Activated B cell treated with CpG ODN at 0.5 μM for 24 hours (primary cell): ENCODE measurements at regions not wholly inside any gene's neighbourhood (a gene's known extent, or its start where the extent isn't known, plus 50 kb on each side); places are given as distances from the start of the nearest gene placed in this dataset.

ENCODE experiments used
- ATAC-seq: fragments of 200-7000 bp; cut with Tn5 transposase; one replicate; pipeline ENCODE4 v1.10.0; 2021; ENCODE audit warnings: low read depth, mild to moderate bottlenecking, moderate library complexity
- CTCF ChIA-PET: fragments of 350-600 bp; sonication (Branson Sonifier 250); formaldehyde crosslinking; loops from one replicate; lab custom pipeline; 2021; ENCODE audit warnings: antibody characterized with exemption; lab: Charles Lee
- POLR2A ChIA-PET: fragments of 350-600 bp; sonication (Branson Sonifier 250); formaldehyde crosslinking; loops from one replicate; lab custom pipeline; 2021; ENCODE audit warnings: antibody characterized with exemption; lab: Charles Lee
- DNase-seq: peaks from one replicate; pipeline ENCODE4 v3.0.0; 2022
- H3K27ac Mint-ChIP-seq: one replicate; pipeline ENCODE4 v1.8.0; 2020; ENCODE audit warnings: mixed read lengths
- H3K27me3 Mint-ChIP-seq: one replicate; pipeline ENCODE4 v1.8.0; 2021; ENCODE audit warnings: mixed read lengths
- H3K36me3 Mint-ChIP-seq: one replicate; pipeline ENCODE4 v1.8.0; 2021; ENCODE audit warnings: low read depth, mixed read lengths
- H3K4me1 Mint-ChIP-seq: one replicate; pipeline ENCODE4 v1.8.0; 2021; ENCODE audit warnings: mixed read lengths
- H3K4me3 Mint-ChIP-seq: one replicate; pipeline ENCODE4 v1.8.0; 2020; ENCODE audit warnings: mild to moderate bottlenecking, mixed read lengths
- H3K9me3 Mint-ChIP-seq: one replicate; pipeline ENCODE4 v1.8.0; 2020; ENCODE audit warnings: mixed read lengths
- intact Hi-C: fragments of 100-400 bp; cut with micrococcal nuclease; formaldehyde crosslinking; loops from one replicate; pipeline ENCODE4 v1.15.1; 2024
- TF ChIP-seq, protein P1 (sequence below): fragments of 200-600 bp; IDR thresholded peaks from one replicate; pipeline ENCODE4 v1.8.0; 2022; ENCODE audit warnings: antibody characterized with exemption, mild to moderate bottlenecking

DNA sequence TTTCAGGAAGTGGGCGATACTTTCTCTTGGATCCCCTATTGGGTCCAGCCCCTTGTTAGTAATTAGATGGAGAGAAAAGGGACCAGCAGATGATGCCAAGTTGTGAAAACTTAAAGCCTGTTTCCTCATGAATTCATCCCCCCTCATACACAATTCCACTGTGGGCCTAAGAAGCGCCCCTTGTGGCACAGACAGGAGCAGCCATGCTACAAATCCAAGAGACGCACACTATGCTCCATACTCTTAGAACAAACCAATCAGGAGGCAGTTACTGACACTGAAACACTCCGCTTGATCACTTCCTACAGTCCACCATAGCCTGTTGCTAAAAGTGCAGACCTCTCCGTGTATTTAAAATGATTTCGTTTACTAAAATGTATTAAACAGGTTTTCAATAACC, 111.3 kb upstream of the ARRDC4 start:
- ATAC-seq: no peak

GRCh38 chr15:97858296-97858695, 102.2 kb upstream of the ARRDC4 start:
- CTCF ChIA-PET: no interaction called here
- ATAC-seq (no peak), DNase-seq (no peak)
- intact Hi-C loops: no loop called here
- POLR2A ChIA-PET: no interaction called here
- no peak overlapping the region for H3K4me3 Mint-ChIP-seq
- TF ChIP-seq, protein P1, sequence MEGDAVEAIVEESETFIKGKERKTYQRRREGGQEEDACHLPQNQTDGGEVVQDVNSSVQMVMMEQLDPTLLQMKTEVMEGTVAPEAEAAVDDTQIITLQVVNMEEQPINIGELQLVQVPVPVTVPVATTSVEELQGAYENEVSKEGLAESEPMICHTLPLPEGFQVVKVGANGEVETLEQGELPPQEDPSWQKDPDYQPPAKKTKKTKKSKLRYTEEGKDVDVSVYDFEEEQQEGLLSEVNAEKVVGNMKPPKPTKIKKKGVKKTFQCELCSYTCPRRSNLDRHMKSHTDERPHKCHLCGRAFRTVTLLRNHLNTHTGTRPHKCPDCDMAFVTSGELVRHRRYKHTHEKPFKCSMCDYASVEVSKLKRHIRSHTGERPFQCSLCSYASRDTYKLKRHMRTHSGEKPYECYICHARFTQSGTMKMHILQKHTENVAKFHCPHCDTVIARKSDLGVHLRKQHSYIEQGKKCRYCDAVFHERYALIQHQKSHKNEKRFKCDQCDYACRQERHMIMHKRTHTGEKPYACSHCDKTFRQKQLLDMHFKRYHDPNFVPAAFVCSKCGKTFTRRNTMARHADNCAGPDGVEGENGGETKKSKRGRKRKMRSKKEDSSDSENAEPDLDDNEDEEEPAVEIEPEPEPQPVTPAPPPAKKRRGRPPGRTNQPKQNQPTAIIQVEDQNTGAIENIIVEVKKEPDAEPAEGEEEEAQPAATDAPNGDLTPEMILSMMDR: no peak
- H3K9me3 Mint-ChIP-seq: peaks cover 3% of the 10 kb centered on the region
- no peaks in the 10 kb centered on the region for H3K27me3 Mint-ChIP-seq
- H3K36me3 Mint-ChIP-seq: no peaks in the 10 kb centered on the region
- no peak overlapping the region for H3K27ac Mint-ChIP-seq
- no peaks in the 10 kb centered on the region for H3K4me1 Mint-ChIP-seq

More for the DNA sequence above, 111.3 kb upstream of the ARRDC4 start:
- H3K27ac Mint-ChIP-seq: no peak overlapping the region
- no peak overlapping the region for H3K4me3 Mint-ChIP-seq
- H3K27me3 Mint-ChIP-seq: no peaks in the 10 kb centered on the region
- intact Hi-C loops: no loop called here
- TF ChIP-seq, protein P1: no peak
- H3K9me3 Mint-ChIP-seq: peaks cover 6% of the 10 kb centered on the region
- peaks cover 2% of the 10 kb centered on the region for H3K4me1 Mint-ChIP-seq
- CTCF ChIA-PET: no interaction called here
- H3K36me3 Mint-ChIP-seq: no peaks in the 10 kb centered on the region
- no peak for DNase-seq
- POLR2A ChIA-PET: no interaction called here

DNA sequence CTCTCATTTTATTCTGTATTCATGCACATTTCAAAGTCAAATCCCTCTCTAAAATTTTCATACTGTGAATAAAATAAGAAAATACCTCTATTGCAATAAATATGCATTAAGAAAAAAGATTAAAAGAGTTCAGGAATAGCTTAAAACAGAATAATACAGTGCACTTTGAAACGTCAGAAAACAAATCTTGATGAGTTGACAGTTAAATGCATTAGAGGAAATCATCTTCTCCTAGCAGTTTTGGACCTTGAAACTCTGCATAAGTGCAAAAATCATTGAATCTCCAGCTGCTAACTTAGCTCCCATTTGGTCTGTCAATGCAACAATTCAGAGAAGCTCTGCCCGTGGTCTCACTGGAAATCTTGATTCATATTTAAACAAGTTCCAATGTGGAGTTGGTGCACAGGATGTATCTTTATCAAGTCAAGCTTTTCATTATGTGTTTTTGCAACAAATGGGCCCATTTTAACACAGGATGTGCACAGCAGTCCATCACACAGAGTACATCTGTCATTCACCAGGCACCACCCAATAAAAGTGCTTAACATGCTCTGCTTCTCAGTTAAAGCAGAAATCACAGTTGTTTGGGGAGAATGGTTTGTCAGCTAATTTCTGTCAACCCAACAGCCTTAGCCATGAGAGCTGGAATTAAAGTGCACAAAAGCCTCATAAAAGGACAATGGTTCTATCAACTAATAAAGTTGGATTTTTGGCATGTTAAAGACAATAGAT, 98.8 kb upstream of the ARRDC4 start:
- H3K27me3 Mint-ChIP-seq: peaks cover 1% of the 10 kb centered on the region
- H3K27ac Mint-ChIP-seq: no peak overlapping the region
- ChIA-PET CTCF (no interaction called here), POLR2A (no interaction called here)
- no peaks in the 10 kb centered on the region for H3K4me1 Mint-ChIP-seq
- intact Hi-C loops: no loop called here
- no peak overlapping the region for H3K4me3 Mint-ChIP-seq
- ATAC-seq: no peak
- TF ChIP-seq, protein P1: no peak
- DNase-seq: no peak
- H3K36me3 Mint-ChIP-seq: no peaks in the 10 kb centered on the region
- peaks cover 3% of the 10 kb centered on the region for H3K9me3 Mint-ChIP-seq

GRCh38 chr15:97866959-97867358, 93.5 kb upstream of the ARRDC4 start:
- H3K27me3 Mint-ChIP-seq: peaks cover 1% of the 10 kb centered on the region
- ATAC-seq (no peak), DNase-seq (no peak)
- POLR2A ChIA-PET: no interaction called here
- TF ChIP-seq, protein P1: no peak
- peaks cover 3% of the 10 kb centered on the region for H3K9me3 Mint-ChIP-seq
- CTCF ChIA-PET: no interaction called here
- no peaks in the 10 kb centered on the region for H3K36me3 Mint-ChIP-seq
- no peak overlapping the region for H3K4me3 Mint-ChIP-seq
- no peaks in the 10 kb centered on the region for H3K4me1 Mint-ChIP-seq
- no peak overlapping the region for H3K27ac Mint-ChIP-seq
- intact Hi-C loops: no loop called here

GRCh38 chr15:97867870-97868269, 92.6 kb upstream of the ARRDC4 start:
- intact Hi-C loops: no loop called here
- Mint-ChIP-seq H3K4me1 (no peaks in the 10 kb centered on the region), H3K4me3 (no peak overlapping the region), H3K27me3 (peaks cover 1% of the 10 kb centered on the region), H3K27ac (no peak overlapping the region), H3K36me3 (no peaks in the 10 kb centered on the region), H3K9me3 (no peaks in the 10 kb centered on the region)
- ATAC-seq (no peak), DNase-seq (no peak)
- ChIA-PET CTCF (no interaction called here), POLR2A (no interaction called here)
- TF ChIP-seq, protein P1: no peak
